Keratinocyte (primary cell): ENCODE measurements at regions not wholly inside any gene's neighbourhood (a gene's known extent, or its start where the extent isn't known, plus 50 kb on each side); places are given as distances from the start of the nearest gene placed in this dataset.

Experiments used
- DNase-seq: peaks from one replicate; pipeline ENCODE4 v3.0.0-alpha.2; 2011; ENCODE audit warnings: low read depth, missing footprints, low spot score
- FAIRE-seq: peaks from 2 replicates; lab custom pipeline; 2011; peaks lifted over from hg19 to GRCh38; lab: Jason Lieb, UNC
- H2AFZ ChIP-seq: 2 replicates; pipeline ENCODE4 v1.6.0; 2012; ENCODE audit warnings: low read length, control low read depth, inconsistent platforms; ENCODE audit not compliant: control insufficient read depth
- H3K27ac ChIP-seq: 2 replicates; pipeline ENCODE4 v1.5.1; 2011; ENCODE audit warnings: low read length; ENCODE audit not compliant: control insufficient read depth, insufficient read depth
- H3K27me3 ChIP-seq: 3 replicates; pipeline ENCODE4 v1.6.0; 2011; ENCODE audit warnings: low read length; ENCODE audit not compliant: control insufficient read depth, insufficient read depth; ENCODE audit errors: extremely low read depth
- H3K36me3 ChIP-seq, 2 experiments: 2 replicates in 1 of 2; 3 replicates in 1 of 2; pipeline ENCODE4 v1.5.1; 2011; ENCODE audit warnings: low read length in 2 of 2, mild to moderate bottlenecking in 1 of 2; ENCODE audit not compliant: control insufficient read depth in 2 of 2, insufficient read depth in 2 of 2; ENCODE audit errors: extremely low read depth in 1 of 2
- H3K4me1 ChIP-seq: 3 replicates; pipeline ENCODE4 v1.5.1; 2011; ENCODE audit warnings: low read length; ENCODE audit not compliant: control insufficient read depth, insufficient read depth; ENCODE audit errors: extremely low read depth
- H3K4me2 ChIP-seq: 3 replicates; pipeline ENCODE4 v1.6.0; 2011; ENCODE audit warnings: low read depth, low read length; ENCODE audit not compliant: control insufficient read depth, insufficient read depth; ENCODE audit errors: extremely low read depth
- H3K4me3 ChIP-seq, 3 experiments: fragments of 200-600 bp in 1 of 3; sonication (generic) in 1 of 3; 2 replicates in 2 of 3; 3 replicates in 1 of 3; pipeline ENCODE4 v1.5.1; 2011 to 2016; ENCODE audit warnings: low read length in 3 of 3, mild to moderate bottlenecking in 3 of 3, control low read depth in 2 of 3, inconsistent platforms in 1 of 3, low read depth in 1 of 3, mixed read lengths in 1 of 3, mixed run types in 1 of 3, moderate library complexity in 1 of 3; ENCODE audit not compliant: control insufficient read depth in 2 of 3, insufficient read depth in 2 of 3; ENCODE audit errors: extremely low read depth in 1 of 3
- H3K79me2 ChIP-seq: 2 replicates; pipeline ENCODE4 v1.6.0; 2012; ENCODE audit warnings: low read length; ENCODE audit not compliant: control insufficient read depth, insufficient read depth
- H3K9ac ChIP-seq: 3 replicates; pipeline ENCODE4 v1.6.0; 2011; ENCODE audit warnings: low read length; ENCODE audit not compliant: control insufficient read depth, insufficient read depth; ENCODE audit errors: extremely low read depth
- H3K9me1 ChIP-seq: 3 replicates; pipeline ENCODE4 v1.6.0; 2011; ENCODE audit warnings: low read length; ENCODE audit not compliant: control insufficient read depth, insufficient read depth; ENCODE audit errors: extremely low read depth
- H3K9me3 ChIP-seq: 2 replicates; pipeline ENCODE4 v1.5.1; 2012; ENCODE audit warnings: low read depth, low read length; ENCODE audit not compliant: control insufficient read depth
- H4K20me1 ChIP-seq: 3 replicates; pipeline ENCODE4 v1.6.0; 2011; ENCODE audit warnings: low read length; ENCODE audit not compliant: control insufficient read depth, insufficient read depth; ENCODE audit errors: extremely low read depth
- EZH2 ChIP-seq: IDR thresholded peaks from one replicate; pipeline ENCODE4 v1.6.1; 2012; ENCODE audit warnings: inconsistent platforms, mild to moderate bottlenecking, low read length, moderate library complexity
- dilution Hi-C: fragments of 300-500 bp; cut with MboI; formaldehyde crosslinking; loops from one replicate; pipeline ENCODE4 v1.7.0; 2020; ENCODE audit warnings: low sequenced_read_pairs; ENCODE audit not compliant: extremely low pct_ligation_motif_present
- TF ChIP-seq, protein P1 (sequence below), 3 experiments: IDR thresholded peaks in 1 of 3; conservative IDR thresholded peaks in 1 of 3; optimal IDR thresholded peaks in 1 of 3; 2 replicates in 2 of 3; 3 replicates in 1 of 3; pipeline versions ENCODE3 to v1.5.1; 2011; ENCODE audit warnings: low read length in 3 of 3, mild to moderate bottlenecking in 3 of 3, moderate library complexity in 2 of 3, control low read depth in 1 of 3, inconsistent platforms in 1 of 3; ENCODE audit not compliant: insufficient read depth in 2 of 3; ENCODE audit errors: extremely low read depth in 1 of 3

GRCh38 chr12:90712671-90713070, 242.3 kb downstream of the CCER1 start:
- H3K36me3 ChIP-seq: no peaks in the 10 kb centered on the region
- H3K4me3 ChIP-seq: no peak overlapping the region
- H3K4me2 ChIP-seq: no peak overlapping the region
- DNase-seq: no peak
- H3K9me3 ChIP-seq: no peaks in the 10 kb centered on the region
- H3K4me1 ChIP-seq: no peaks in the 10 kb centered on the region
- no peak overlapping the region for H3K27ac ChIP-seq
- no peaks in the 10 kb centered on the region for H4K20me1 ChIP-seq
- TF ChIP-seq EZH2: no peak
- TF ChIP-seq, protein P1, sequence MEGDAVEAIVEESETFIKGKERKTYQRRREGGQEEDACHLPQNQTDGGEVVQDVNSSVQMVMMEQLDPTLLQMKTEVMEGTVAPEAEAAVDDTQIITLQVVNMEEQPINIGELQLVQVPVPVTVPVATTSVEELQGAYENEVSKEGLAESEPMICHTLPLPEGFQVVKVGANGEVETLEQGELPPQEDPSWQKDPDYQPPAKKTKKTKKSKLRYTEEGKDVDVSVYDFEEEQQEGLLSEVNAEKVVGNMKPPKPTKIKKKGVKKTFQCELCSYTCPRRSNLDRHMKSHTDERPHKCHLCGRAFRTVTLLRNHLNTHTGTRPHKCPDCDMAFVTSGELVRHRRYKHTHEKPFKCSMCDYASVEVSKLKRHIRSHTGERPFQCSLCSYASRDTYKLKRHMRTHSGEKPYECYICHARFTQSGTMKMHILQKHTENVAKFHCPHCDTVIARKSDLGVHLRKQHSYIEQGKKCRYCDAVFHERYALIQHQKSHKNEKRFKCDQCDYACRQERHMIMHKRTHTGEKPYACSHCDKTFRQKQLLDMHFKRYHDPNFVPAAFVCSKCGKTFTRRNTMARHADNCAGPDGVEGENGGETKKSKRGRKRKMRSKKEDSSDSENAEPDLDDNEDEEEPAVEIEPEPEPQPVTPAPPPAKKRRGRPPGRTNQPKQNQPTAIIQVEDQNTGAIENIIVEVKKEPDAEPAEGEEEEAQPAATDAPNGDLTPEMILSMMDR (optimal IDR thresholded peaks at IDR 0.05 in 1 of 3, IDR thresholded peaks at IDR 0.05 in 1 of 3, conservative IDR thresholded peaks at IDR 0.05 in 1 of 3; ENCODE audit: extremely low read depth in 1 of 3, insufficient read depth in 2 of 3, low read length in 3 of 3): no peak
- no peak for FAIRE-seq
- H3K9ac ChIP-seq: no peak overlapping the region
- no peaks in the 10 kb centered on the region for H3K9me1 ChIP-seq
- H3K27me3 ChIP-seq: no peaks in the 10 kb centered on the region
- dilution Hi-C loops: no loop called here
- H2AFZ ChIP-seq: no peak overlapping the region
- no peaks in the 10 kb centered on the region for H3K79me2 ChIP-seq

GRCh38 chr12:90710711-90711110, 244.3 kb downstream of the CCER1 start:
- DNase-seq (no peak), FAIRE-seq (no peak)
- H2AFZ ChIP-seq: no peak overlapping the region
- no peaks in the 10 kb centered on the region for H4K20me1 ChIP-seq
- dilution Hi-C loops: no loop called here
- no peak overlapping the region for H3K27ac ChIP-seq
- TF ChIP-seq EZH2: no peak
- TF ChIP-seq, protein P1 (optimal IDR thresholded peaks at IDR 0.05 in 1 of 3, IDR thresholded peaks at IDR 0.05 in 1 of 3, conservative IDR thresholded peaks at IDR 0.05 in 1 of 3; ENCODE audit: extremely low read depth in 1 of 3, insufficient read depth in 2 of 3, low read length in 3 of 3): no peak
- no peak overlapping the region for H3K4me2 ChIP-seq
- H3K4me3 ChIP-seq: no peak overlapping the region
- no peaks in the 10 kb centered on the region for H3K36me3 ChIP-seq
- H3K79me2 ChIP-seq: no peaks in the 10 kb centered on the region
- no peaks in the 10 kb centered on the region for H3K4me1 ChIP-seq
- no peaks in the 10 kb centered on the region for H3K27me3 ChIP-seq
- H3K9ac ChIP-seq: no peak overlapping the region
- no peaks in the 10 kb centered on the region for H3K9me1 ChIP-seq
- H3K9me3 ChIP-seq: no peaks in the 10 kb centered on the region
